ENCODE measurements at regions not wholly inside any gene's neighbourhood (a gene's known extent, or its start where the extent isn't known, plus 50 kb on each side); places are given as distances from the start of the nearest gene placed in this dataset.

DNA sequence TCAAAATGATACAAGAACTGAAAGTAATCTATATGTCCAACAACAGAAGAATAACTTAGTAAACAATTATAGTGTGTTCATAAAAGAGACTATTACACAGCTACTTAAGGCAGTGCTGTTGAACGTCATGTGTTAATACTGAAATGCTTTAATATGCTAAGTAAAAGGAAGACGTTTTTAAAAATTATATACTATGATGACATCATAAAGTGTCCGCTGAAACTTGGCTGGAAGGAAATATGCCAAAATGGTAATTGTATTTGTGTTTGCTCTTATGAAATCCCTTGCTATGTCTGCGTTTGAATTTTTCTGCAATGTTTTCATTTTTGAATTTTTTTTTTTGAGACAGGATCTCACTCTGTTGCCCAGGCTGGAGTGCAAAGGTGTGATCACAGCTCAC is 679.3 kb downstream of the DHX35 start:
- TF ChIP-seq, protein P1, sequence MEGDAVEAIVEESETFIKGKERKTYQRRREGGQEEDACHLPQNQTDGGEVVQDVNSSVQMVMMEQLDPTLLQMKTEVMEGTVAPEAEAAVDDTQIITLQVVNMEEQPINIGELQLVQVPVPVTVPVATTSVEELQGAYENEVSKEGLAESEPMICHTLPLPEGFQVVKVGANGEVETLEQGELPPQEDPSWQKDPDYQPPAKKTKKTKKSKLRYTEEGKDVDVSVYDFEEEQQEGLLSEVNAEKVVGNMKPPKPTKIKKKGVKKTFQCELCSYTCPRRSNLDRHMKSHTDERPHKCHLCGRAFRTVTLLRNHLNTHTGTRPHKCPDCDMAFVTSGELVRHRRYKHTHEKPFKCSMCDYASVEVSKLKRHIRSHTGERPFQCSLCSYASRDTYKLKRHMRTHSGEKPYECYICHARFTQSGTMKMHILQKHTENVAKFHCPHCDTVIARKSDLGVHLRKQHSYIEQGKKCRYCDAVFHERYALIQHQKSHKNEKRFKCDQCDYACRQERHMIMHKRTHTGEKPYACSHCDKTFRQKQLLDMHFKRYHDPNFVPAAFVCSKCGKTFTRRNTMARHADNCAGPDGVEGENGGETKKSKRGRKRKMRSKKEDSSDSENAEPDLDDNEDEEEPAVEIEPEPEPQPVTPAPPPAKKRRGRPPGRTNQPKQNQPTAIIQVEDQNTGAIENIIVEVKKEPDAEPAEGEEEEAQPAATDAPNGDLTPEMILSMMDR (conservative IDR thresholded peaks at IDR 0.05; ENCODE audit: low read length), result no peak
- no peak for TF ChIP-seq EZH2phosphoT487 (IDR thresholded peaks at IDR 0.05; ENCODE audit: borderline replicate concordance)
